ENCODE measurements at regions not wholly inside any gene's neighbourhood (a gene's known extent, or its start where the extent isn't known, plus 50 kb on each side); places are given as distances from the start of the nearest gene placed in this dataset.

- Histone ChIP-seq H3K79me2 (ENCODE audit: insufficient read depth, low read length) (no peaks in the 10 kb centered on the region), H2AFZ (ENCODE audit: low read length) (no peak overlapping the region), H3K4me2 (ENCODE audit: low read depth, low read length) (no peak overlapping the region), H3K4me1 (ENCODE audit: insufficient read depth, low read length) (no peaks in the 10 kb centered on the region), H3K4me3 (replicated peaks in 1 of 3; ENCODE audit: insufficient read depth in 1 of 3, low read depth in 2 of 3, low read length in 3 of 3) (no peak overlapping the region), H3K27ac (ENCODE audit: extremely low read length, insufficient read depth, low read length) (no peak overlapping the region), H3K9ac (ENCODE audit: insufficient read depth, low read depth, low read length) (no peak overlapping the region), H3K27me3 (ENCODE audit: control insufficient read depth in 1 of 2, insufficient read depth in 2 of 2, low read length in 2 of 2) (no peaks in the 10 kb centered on the region), H3K9me3 (ENCODE audit: low read length) (no peaks in the 10 kb centered on the region), H3K36me3 (replicated peaks in 1 of 2; ENCODE audit: control insufficient read depth in 1 of 2, insufficient read depth in 2 of 2, low read length in 2 of 2) (no peaks in the 10 kb centered on the region), H4K20me1 (ENCODE audit: insufficient read depth, low read length) (no peaks in the 10 kb centered on the region)
- ChIA-PET POLR2A (no interaction called here), CTCF (ENCODE audit: low intra/inter-chr PET ratio, low total read pairs) (no interaction called here)
- in situ Hi-C loops (cut with HindIII; ENCODE audit: extremely low pct_ligation_motif_present, low pct_unique_long_range_greater_than_20kb) (no loop called here), intact Hi-C loops (cut with micrococcal nuclease; ENCODE audit: unreplicated experiment) (no loop called here)
- BruUV-seq (replicated peaks): no TSS peak
- no peak for ATAC-seq
- DNase-seq (ENCODE audit: low spot score): no peak
- no peak for FAIRE-seq
- TF ChIP-seq, protein P1, sequence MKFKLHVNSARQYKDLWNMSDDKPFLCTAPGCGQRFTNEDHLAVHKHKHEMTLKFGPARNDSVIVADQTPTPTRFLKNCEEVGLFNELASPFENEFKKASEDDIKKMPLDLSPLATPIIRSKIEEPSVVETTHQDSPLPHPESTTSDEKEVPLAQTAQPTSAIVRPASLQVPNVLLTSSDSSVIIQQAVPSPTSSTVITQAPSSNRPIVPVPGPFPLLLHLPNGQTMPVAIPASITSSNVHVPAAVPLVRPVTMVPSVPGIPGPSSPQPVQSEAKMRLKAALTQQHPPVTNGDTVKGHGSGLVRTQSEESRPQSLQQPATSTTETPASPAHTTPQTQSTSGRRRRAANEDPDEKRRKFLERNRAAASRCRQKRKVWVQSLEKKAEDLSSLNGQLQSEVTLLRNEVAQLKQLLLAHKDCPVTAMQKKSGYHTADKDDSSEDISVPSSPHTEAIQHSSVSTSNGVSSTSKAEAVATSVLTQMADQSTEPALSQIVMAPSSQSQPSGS (CRISPR knock-in tag; IDR thresholded peaks at IDR 0.05): no peak
- no peak for TF ChIP-seq PAX8 (CRISPR knock-in tag; IDR thresholded peaks at IDR 0.05; ENCODE audit: borderline replicate concordance)
- TF ChIP-seq ZNF644 (CRISPR knock-in tag; IDR thresholded peaks at IDR 0.05; ENCODE audit: low read depth): no peak
- no peak for TF ChIP-seq ZNF572 (CRISPR knock-in tag; IDR thresholded peaks at IDR 0.05)
- no peak for TF ChIP-seq ZNF598 (CRISPR knock-in tag; IDR thresholded peaks at IDR 0.05; ENCODE audit: borderline replicate concordance)
- TF ChIP-seq ZNF816 (CRISPR knock-in tag; IDR thresholded peaks at IDR 0.05; ENCODE audit: borderline replicate concordance): no peak
- no peak for TF ChIP-seq ZNF616 (CRISPR knock-in tag; IDR thresholded peaks at IDR 0.05; ENCODE audit: low read depth)
- TF ChIP-seq MAFK (conservative IDR thresholded peaks at IDR 0.05 in 1 of 2, IDR thresholded peaks at IDR 0.05 in 1 of 2; ENCODE audit: low read length in 2 of 2): no peak
- TF ChIP-seq, protein P2, sequence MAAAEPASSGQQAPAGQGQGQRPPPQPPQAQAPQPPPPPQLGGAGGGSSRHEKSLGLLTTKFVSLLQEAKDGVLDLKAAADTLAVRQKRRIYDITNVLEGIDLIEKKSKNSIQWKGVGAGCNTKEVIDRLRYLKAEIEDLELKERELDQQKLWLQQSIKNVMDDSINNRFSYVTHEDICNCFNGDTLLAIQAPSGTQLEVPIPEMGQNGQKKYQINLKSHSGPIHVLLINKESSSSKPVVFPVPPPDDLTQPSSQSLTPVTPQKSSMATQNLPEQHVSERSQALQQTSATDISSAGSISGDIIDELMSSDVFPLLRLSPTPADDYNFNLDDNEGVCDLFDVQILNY (CRISPR knock-in tag; conservative IDR thresholded peaks at IDR 0.05): no peak
- no peak for TF ChIP-seq IRF1 (CRISPR knock-in tag; IDR thresholded peaks at IDR 0.05; ENCODE audit: low read depth)
- TF ChIP-seq ZBTB7A (CRISPR knock-in tag; IDR thresholded peaks at IDR 0.05): no peak
- 0% methylated on average over 1 of the region's 1 CpG for WGBS (ENCODE audit: low lambda C conversion rate)
These were observed 106.7 kb upstream of the ZC3H12C start for GRCh38 chr11:109986488-109986887.

All from HepG2 (cell line).